Rectal smooth muscle tissue (tissue), 1 donor: ENCODE measurements at regions not wholly inside any gene's neighbourhood (a gene's known extent, or its start where the extent isn't known, plus 50 kb on each side); places are given as distances from the start of the nearest gene placed in this dataset.

ENCODE experiments used
- H3K27ac ChIP-seq: one replicate; pipeline ENCODE4 v1.7.0; 2013; ENCODE audit warnings: low read depth, low read length, inconsistent platforms
- H3K27me3 ChIP-seq: one replicate; pipeline ENCODE4 v1.7.0; 2013; ENCODE audit warnings: low read length; ENCODE audit not compliant: control insufficient read depth, insufficient read depth
- H3K36me3 ChIP-seq: one replicate; pipeline ENCODE4 v1.7.0; 2013; ENCODE audit warnings: low read length; ENCODE audit not compliant: control insufficient read depth, insufficient read depth
- H3K4me1 ChIP-seq: one replicate; pipeline ENCODE4 v1.7.0; 2013; ENCODE audit warnings: low read length; ENCODE audit not compliant: control insufficient read depth, insufficient read depth
- H3K4me3 ChIP-seq: one replicate; pipeline ENCODE4 v1.7.0; 2013; ENCODE audit warnings: low read length
- H3K9ac ChIP-seq: one replicate; pipeline ENCODE4 v1.7.0; 2013; ENCODE audit warnings: low read length

DNA sequence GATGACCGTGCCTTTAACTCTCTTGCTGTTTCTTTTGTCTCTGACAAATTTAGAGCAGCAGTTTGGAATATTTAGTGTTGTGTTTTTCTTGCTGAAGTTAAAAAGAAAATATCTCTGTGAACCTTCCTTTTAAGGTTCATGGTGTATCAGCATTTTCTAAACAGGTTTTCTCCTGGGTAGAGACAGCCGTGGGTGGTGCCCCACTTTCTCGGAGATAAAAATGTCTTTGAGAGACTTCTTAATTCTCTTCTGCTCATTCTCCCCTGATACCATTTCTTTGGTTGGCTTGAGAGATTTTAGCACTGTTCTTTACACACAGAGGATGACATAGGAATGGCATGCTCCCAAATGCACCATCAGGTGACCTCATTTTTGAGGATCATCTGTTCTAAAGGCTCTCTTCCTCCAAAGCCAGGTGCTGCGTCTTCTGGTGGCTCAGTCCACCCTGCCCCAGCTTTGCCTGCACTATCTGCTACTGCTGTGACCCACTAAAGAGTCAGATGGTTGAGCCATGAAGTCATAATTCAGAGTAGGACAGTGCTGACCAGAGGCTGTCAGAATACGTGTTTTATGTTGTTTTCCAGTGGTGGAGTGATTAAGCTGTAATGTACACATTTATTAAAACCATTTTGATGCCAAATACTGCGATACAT is 90.3 kb upstream of the SLC10A2 start:
- Histone ChIP-seq H3K27me3 (no peaks in the 10 kb centered on the region), H3K36me3 (no peaks in the 10 kb centered on the region), H3K4me3 (no peak overlapping the region), H3K27ac (no peak overlapping the region), H3K4me1 (no peaks in the 10 kb centered on the region), H3K9ac (no peak overlapping the region)

DNA sequence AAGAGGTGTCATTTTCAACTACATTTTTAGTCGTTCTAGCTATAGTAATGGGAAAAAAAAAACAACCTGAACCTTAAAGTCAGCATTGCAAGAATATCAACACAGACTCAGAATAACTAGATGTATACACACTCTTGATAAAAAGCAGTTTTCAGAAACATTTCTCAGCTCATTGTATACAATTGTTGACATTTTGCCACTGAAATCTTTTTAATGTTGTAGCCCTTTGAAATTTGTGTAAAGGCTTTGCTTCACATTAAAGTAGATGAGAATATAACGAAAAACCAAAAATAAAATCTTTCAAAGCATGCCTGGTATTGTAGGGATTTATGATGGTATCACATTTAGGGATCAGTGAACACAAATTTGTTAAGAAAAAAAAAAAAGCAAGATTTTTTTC is 87.2 kb upstream of the SLC10A2 start:
- H3K9ac ChIP-seq, result no peak overlapping the region
- H3K27me3 ChIP-seq, result no peaks in the 10 kb centered on the region
- H3K4me1 ChIP-seq, result no peaks in the 10 kb centered on the region
- H3K4me3 ChIP-seq, result no peak overlapping the region
- no peak overlapping the region for H3K27ac ChIP-seq
- no peaks in the 10 kb centered on the region for H3K36me3 ChIP-seq

DNA sequence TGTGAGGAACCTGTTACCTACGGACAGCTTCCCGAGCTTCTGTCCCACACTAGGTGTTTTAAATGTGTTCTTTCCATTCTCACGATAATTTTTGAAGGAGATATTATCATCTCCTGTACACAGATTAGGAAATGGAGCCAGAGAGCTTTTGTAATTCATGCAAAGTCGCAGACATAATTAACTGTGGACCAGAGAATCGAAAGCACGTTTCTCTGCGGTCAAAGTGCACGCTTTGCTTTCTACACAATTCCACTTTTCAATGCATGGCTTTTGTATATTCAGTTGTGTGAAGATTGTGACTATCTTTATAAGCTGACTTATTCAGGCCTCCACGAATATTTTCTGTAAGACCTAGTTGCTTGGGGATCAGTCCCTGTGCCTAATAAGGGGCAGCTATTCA is 81.7 kb upstream of the SLC10A2 start:
- no peak overlapping the region for H3K27ac ChIP-seq
- no peak overlapping the region for H3K9ac ChIP-seq
- H3K4me3 ChIP-seq, result no peak overlapping the region
- no peaks in the 10 kb centered on the region for H3K36me3 ChIP-seq
- H3K27me3 ChIP-seq, result no peaks in the 10 kb centered on the region
- no peaks in the 10 kb centered on the region for H3K4me1 ChIP-seq

DNA sequence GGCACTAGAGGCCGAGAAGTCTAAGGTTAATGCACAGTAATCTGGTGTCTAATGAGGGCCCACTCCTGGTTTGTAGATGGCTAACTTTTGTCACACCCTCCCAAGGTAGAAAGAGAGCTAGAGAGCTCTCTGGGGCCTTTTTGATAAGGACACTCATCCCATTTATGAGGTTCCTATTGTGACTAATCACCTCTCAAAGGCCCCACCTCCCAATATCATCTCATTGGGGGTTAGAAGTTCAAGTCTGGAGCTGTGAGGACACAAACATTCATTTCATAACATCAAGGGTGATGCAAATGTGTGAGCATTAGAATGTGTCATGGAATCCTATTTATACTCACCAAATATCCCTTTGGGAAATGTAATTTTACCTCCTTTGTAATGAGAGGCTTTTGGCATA is 79.2 kb upstream of the SLC10A2 start:
- Histone ChIP-seq H3K4me3 (no peak overlapping the region), H3K9ac (no peak overlapping the region), H3K4me1 (no peaks in the 10 kb centered on the region), H3K36me3 (no peaks in the 10 kb centered on the region), H3K27me3 (no peaks in the 10 kb centered on the region), H3K27ac (no peak overlapping the region)

DNA sequence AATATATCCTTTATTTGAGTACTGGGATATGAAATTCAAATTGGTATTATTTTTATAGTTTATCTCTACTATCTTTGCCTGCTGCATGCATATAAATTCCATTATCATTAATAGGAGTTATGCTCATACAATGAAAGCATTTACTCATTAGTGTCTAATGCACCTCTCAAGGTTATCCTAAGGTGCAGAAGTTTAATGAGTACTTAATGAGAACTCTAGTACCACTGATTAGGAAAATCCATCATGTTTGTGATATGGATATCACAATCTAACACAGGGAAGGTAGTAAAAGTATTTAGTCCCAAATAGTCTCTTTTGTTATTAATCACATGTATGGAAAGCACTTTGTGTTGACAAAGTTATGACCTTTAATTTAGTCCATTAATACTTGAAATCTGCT is 77.2 kb upstream of the SLC10A2 start:
- Histone ChIP-seq H3K36me3 (no peaks in the 10 kb centered on the region), H3K9ac (no peak overlapping the region), H3K4me1 (no peaks in the 10 kb centered on the region), H3K27me3 (no peaks in the 10 kb centered on the region), H3K27ac (no peak overlapping the region), H3K4me3 (no peak overlapping the region)

DNA sequence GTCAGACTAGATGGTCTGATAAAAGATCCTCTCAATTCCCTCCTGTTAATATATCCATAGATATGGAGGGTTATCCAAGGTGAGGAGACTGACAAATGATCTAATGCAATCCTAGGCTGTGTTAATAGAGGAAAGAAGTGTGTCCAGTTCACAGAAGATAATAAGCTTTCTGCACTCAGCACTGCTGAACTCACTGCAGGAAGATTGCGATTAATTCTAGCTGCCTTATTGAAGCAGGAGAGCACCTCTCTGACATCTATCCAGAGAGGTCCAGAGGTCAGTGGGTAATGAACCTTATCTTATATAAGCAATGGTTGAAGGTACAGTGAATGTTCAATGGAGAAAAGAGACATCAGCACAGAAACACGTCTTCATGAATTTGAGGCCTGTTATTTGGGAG is 75.9 kb upstream of the SLC10A2 start:
- Histone ChIP-seq H3K27me3 (no peaks in the 10 kb centered on the region), H3K4me3 (no peak overlapping the region), H3K4me1 (no peaks in the 10 kb centered on the region), H3K36me3 (no peaks in the 10 kb centered on the region), H3K9ac (no peak overlapping the region), H3K27ac (no peak overlapping the region)

DNA sequence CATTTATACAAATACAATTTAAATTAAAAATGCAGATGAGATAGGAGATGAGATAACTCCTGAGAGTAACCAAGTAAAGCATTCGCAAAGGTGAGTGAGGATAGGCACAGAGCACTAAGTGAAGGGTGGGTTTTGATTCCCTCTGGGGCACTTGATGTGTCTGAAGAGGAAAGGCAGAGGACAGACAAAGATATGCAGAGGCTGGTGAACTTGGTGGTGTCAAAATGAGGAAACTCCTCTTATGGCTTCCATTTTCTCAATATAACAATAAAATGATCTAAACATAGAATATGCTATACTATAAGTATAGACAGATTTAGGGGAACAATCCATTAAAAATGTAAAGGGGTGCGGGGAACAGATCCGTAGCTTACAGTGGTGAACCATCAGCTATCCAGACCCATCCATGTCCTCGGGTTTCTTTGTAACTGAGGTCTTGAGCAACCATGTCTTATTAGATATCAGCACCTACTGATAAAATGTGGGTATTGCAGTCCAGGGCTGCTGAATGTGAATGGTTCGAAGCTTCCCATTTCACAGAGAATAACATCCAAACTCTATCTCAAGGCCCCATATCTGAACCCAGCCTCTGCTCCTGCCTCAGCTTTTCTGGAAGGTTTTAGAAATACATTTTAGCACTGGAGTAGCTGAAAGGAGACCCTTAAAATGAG is 73.9 kb upstream of the SLC10A2 start:
- H3K9ac ChIP-seq, result no peak overlapping the region
- H3K36me3 ChIP-seq, result no peaks in the 10 kb centered on the region
- no peak overlapping the region for H3K27ac ChIP-seq
- H3K27me3 ChIP-seq, result no peaks in the 10 kb centered on the region
- no peaks in the 10 kb centered on the region for H3K4me1 ChIP-seq
- H3K4me3 ChIP-seq, result no peak overlapping the region

DNA sequence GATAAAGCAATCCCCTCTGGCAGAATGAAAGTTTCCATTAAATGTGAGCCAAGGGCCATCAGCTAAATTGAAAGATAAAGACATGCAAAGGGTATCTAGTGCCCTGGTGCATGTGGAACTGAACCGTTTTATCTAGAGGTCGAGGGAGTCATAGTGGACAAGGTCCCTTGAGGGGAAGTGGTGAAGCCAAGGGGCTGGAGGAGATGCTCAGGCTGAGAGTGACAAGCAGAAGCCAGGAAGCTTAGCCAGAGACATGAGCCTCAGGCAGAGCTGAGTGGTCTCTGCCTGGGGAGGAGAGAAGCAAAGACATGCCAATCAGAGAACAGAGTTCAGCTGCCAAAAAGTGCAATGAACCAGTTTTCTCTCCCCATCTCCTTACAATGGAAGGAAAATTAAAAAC is 68.1 kb upstream of the SLC10A2 start:
- no peaks in the 10 kb centered on the region for H3K36me3 ChIP-seq
- H3K27me3 ChIP-seq, result no peaks in the 10 kb centered on the region
- H3K9ac ChIP-seq, result no peak overlapping the region
- H3K4me3 ChIP-seq, result no peak overlapping the region
- H3K27ac ChIP-seq, result no peak overlapping the region
- H3K4me1 ChIP-seq, result no peaks in the 10 kb centered on the region

DNA sequence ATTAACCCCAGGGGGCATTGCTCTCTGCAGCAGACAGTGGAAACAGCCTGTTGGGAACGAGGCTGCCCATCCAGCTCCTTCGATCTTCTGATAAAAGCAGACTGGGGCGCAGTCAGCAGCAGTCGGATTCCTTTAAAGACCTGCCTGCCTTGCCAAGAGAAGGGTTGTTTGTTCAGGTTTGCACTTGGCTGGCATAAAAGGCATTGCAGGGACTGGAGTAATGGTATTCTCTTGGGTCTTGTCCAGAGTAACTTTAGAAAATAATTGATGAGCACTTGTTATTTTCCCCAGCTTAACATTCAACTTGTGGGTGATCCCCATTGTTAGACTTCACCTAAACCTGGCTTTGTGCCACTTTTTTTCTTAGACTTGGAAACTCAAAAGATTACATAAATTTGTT is 67.3 kb upstream of the SLC10A2 start:
- no peak overlapping the region for H3K27ac ChIP-seq
- no peaks in the 10 kb centered on the region for H3K36me3 ChIP-seq
- H3K27me3 ChIP-seq, result no peaks in the 10 kb centered on the region
- no peak overlapping the region for H3K4me3 ChIP-seq
- H3K9ac ChIP-seq, result no peak overlapping the region
- no peaks in the 10 kb centered on the region for H3K4me1 ChIP-seq

DNA sequence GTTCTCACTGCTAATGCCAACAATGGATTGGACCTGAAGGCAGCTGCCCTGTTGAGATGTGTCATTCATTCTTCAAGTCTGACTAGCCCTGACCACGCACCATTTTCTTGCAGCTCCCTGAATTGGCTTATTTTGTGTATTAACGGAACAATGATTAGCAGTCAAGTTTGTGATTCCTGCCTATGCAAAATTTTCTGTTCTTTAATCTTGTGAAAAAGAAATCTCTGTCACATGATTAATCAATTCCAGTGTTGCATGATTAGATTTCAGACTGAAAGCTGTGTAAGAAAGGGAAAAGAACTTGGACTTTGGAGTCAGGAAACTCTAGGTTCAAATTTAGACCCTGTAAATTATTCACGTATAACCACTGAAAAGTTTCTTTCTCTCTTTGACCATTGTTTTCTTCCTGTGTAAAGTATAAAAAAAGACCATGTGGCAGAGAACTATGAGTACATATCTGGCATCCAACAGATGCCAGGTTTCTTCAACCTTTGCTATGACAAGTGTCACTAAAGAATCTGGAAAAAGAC is 64.5 kb upstream of the SLC10A2 start:
- no peak overlapping the region for H3K4me3 ChIP-seq
- no peaks in the 10 kb centered on the region for H3K4me1 ChIP-seq
- H3K9ac ChIP-seq, result no peak overlapping the region
- H3K27ac ChIP-seq, result no peak overlapping the region
- no peaks in the 10 kb centered on the region for H3K36me3 ChIP-seq
- no peaks in the 10 kb centered on the region for H3K27me3 ChIP-seq

DNA sequence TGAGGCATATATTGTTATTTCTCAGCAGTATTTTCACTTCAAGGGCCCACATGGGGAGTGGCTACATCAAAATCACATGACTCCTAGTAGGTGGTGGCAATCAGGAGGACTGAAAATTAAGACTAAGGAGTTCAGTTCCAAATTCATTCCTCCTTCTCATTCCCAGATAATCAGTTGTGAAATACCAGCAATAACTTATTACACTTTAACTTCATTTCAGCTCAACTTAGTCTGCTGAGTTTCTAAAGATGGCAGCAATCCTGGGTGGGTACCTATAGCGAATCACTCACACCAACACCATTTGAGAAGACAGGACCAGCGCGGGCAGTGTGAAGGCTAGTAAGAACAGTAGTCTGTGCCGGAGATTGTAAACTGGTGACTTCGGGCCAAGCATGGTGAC is 63.9 kb upstream of the SLC10A2 start:
- Histone ChIP-seq H3K9ac (no peak overlapping the region), H3K27me3 (no peaks in the 10 kb centered on the region), H3K4me1 (no peaks in the 10 kb centered on the region), H3K4me3 (no peak overlapping the region), H3K36me3 (no peaks in the 10 kb centered on the region), H3K27ac (no peak overlapping the region)
